ENCODE measurements at regions not wholly inside any gene's neighbourhood (a gene's known extent, or its start where the extent isn't known, plus 50 kb on each side); places are given as distances from the start of the nearest gene placed in this dataset.

DNA sequence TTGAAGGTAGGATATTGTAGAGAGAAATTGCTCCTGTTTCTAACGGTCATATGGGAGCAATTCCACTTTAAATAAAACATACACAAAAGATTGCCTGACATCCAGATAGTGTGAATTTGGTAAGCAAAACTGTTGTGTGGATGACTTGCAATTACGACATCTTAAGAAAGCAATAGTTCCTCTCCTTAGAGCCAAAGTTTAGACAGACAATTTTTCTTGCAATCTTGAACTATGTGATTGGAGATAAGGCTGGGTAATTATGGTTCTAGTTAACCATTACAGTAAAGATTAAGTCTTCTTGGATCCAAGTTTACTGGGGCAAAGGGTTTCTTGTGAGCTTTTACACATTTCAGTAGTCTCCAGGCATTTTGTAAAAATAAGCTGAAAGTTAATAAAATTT is 1080.6 kb upstream of the CDH6 start:
- BruUV-seq (replicated peaks), result no TSS peak
- H3K4me3 ChIP-seq (replicated peaks in 1 of 3; ENCODE audit: insufficient read depth in 1 of 3, low read depth in 1 of 3, low read length in 3 of 3), result no peak overlapping the region
- H4K20me1 ChIP-seq (replicated peaks; ENCODE audit: control insufficient read depth, extremely low read depth, insufficient read depth, low read length), result no peaks in the 10 kb centered on the region
- TF ChIP-seq, protein P1, sequence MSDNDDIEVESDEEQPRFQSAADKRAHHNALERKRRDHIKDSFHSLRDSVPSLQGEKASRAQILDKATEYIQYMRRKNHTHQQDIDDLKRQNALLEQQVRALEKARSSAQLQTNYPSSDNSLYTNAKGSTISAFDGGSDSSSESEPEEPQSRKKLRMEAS (IDR thresholded peaks at IDR 0.05; ENCODE audit: insufficient read depth, insufficient read length), result no peak
- TF ChIP-seq MYC (IDR thresholded peaks at IDR 0.05; ENCODE audit: low read depth, low read length), result no peak
- TF ChIP-seq, protein P2, sequence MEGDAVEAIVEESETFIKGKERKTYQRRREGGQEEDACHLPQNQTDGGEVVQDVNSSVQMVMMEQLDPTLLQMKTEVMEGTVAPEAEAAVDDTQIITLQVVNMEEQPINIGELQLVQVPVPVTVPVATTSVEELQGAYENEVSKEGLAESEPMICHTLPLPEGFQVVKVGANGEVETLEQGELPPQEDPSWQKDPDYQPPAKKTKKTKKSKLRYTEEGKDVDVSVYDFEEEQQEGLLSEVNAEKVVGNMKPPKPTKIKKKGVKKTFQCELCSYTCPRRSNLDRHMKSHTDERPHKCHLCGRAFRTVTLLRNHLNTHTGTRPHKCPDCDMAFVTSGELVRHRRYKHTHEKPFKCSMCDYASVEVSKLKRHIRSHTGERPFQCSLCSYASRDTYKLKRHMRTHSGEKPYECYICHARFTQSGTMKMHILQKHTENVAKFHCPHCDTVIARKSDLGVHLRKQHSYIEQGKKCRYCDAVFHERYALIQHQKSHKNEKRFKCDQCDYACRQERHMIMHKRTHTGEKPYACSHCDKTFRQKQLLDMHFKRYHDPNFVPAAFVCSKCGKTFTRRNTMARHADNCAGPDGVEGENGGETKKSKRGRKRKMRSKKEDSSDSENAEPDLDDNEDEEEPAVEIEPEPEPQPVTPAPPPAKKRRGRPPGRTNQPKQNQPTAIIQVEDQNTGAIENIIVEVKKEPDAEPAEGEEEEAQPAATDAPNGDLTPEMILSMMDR (IDR thresholded peaks at IDR 0.05; ENCODE audit: extremely low read depth in 1 of 2, insufficient read depth in 1 of 2, low read depth in 1 of 2, low read length in 2 of 2), result no peak
- no peak for TF ChIP-seq EZH2 (IDR thresholded peaks at IDR 0.05; ENCODE audit: borderline replicate concordance, low read depth, low read length, severe bottlenecking)
- no peak for TF ChIP-seq GATA2 (IDR thresholded peaks at IDR 0.05; ENCODE audit: insufficient read depth, insufficient read length, low read depth, low read length)
- TF ChIP-seq POLR2AphosphoS5 (IDR thresholded peaks at IDR 0.05; ENCODE audit: insufficient read depth, low read depth, low read length), result no peak
- TF ChIP-seq JUN (IDR thresholded peaks at IDR 0.05; ENCODE audit: borderline replicate concordance, insufficient read depth, insufficient read length, low read depth), result no peak
- TF ChIP-seq FOS (IDR thresholded peaks at IDR 0.05; ENCODE audit: borderline replicate concordance, insufficient read depth, low read length), result no peak
- no peak for TF ChIP-seq POLR2A (IDR thresholded peaks at IDR 0.05; ENCODE audit: low read depth, low read length)
- intact Hi-C loops (cut with micrococcal nuclease), result no loop called here
- H3K4me1 ChIP-seq (ENCODE audit: control insufficient read depth, extremely low read depth, insufficient read depth, low read length), result no peaks in the 10 kb centered on the region
- ChIA-PET CTCF (interaction anchor here (0.7 kb wide), 1 partner anchor 948 kb away, joined by 3 read pairs; no protein-coding TSS in a partner anchor), POLR2A (no interaction called here)
- no peak overlapping the region for H3K9ac ChIP-seq (replicated peaks; ENCODE audit: extremely low read depth, insufficient read depth, low read length)
- peaks cover 1% of the 10 kb centered on the region for H3K9me3 ChIP-seq (replicated peaks; ENCODE audit: control insufficient read depth, insufficient read depth, low read length)
- dilution Hi-C loops (cut with MboI; ENCODE audit: extremely low pct_ligation_motif_present, low sequenced_read_pairs), result no loop called here
- H3K36me3 ChIP-seq (ENCODE audit: control insufficient read depth in 2 of 2, extremely low read depth in 1 of 2, insufficient read depth in 2 of 2, low read length in 2 of 2), result no peaks in the 10 kb centered on the region
- H3K4me2 ChIP-seq (ENCODE audit: insufficient read depth, low read length), result no peak overlapping the region
- H3K27me3 ChIP-seq (ENCODE audit: control insufficient read depth in 2 of 2, insufficient read depth in 2 of 2, low read length in 2 of 2), result no peaks in the 10 kb centered on the region
- DNase-seq (ENCODE audit: low read depth, low spot score) (no peak), FAIRE-seq (no peak)
- no peaks in the 10 kb centered on the region for H3K9me1 ChIP-seq (replicated peaks; ENCODE audit: control insufficient read depth, extremely low read depth, insufficient read depth, low read length)
- H2AFZ ChIP-seq (ENCODE audit: low read depth, low read length), result no peak overlapping the region
- H3K27ac ChIP-seq (ENCODE audit: insufficient read depth, low read depth, low read length), result no peak overlapping the region
- H3K79me2 ChIP-seq (ENCODE audit: control insufficient read depth, insufficient read depth, low read length), result no peaks in the 10 kb centered on the region

Measured in endothelial cell of umbilical vein (primary cell).